Kidney tubule cell (primary cell): ENCODE measurements at regions not wholly inside any gene's neighbourhood (a gene's known extent, or its start where the extent isn't known, plus 50 kb on each side); places are given as distances from the start of the nearest gene placed in this dataset.
"Not testable (repeated sequence)": the region's sequence is repeated elsewhere in the genome, so short reads cannot be mapped to it uniquely, and the experiment has no call there.

Experiments
- DNase-seq: peaks from one replicate; pipeline ENCODE4 v3.0.0-alpha.2; 2018; ENCODE audit warnings: low spot score

GRCh38 chr7:51613911-51614357 is 297.3 kb upstream of the COBL start:
- no peak for DNase-seq

- DNase-seq, result no peak
Observed at GRCh38 chr7:51611937-51612336, 295.3 kb upstream of the COBL start.

- DNase-seq, result no peak
Observed at GRCh38 chr7:51607447-51607846, 290.8 kb upstream of the COBL start.

- DNase-seq, result no peak
Observed at GRCh38 chr7:51606601-51607154, 290.1 kb upstream of the COBL start.

- DNase-seq, result no peak
Observed at GRCh38 chr7:51602376-51602775, 285.8 kb upstream of the COBL start.

GRCh38 chr7:51601461-51601860 is 284.9 kb upstream of the COBL start:
- no peak for DNase-seq

- DNase-seq, result not testable (repeated sequence)
Observed at GRCh38 chr7:51599935-51600334, 283.3 kb upstream of the COBL start.

- DNase-seq, result no peak
Observed at GRCh38 chr7:51593628-51594027, 277.0 kb upstream of the COBL start.

- DNase-seq, result no peak
Observed at GRCh38 chr7:51592842-51593599, 276.4 kb upstream of the COBL start.

- DNase-seq, result no peak
Observed at GRCh38 chr7:51591223-51591622, 274.6 kb upstream of the COBL start.

GRCh38 chr7:51590746-51591145 is 274.1 kb upstream of the COBL start:
- no peak for DNase-seq

GRCh38 chr7:51589111-51589510 is 272.5 kb upstream of the COBL start:
- DNase-seq, result no peak

- DNase-seq, result no peak
Observed at GRCh38 chr7:51587604-51588003, 271.0 kb upstream of the COBL start.

- no peak for DNase-seq
Observed at GRCh38 chr7:51577390-51577789, 260.8 kb upstream of the COBL start.

- no peak for DNase-seq
Observed at GRCh38 chr7:51569581-51569980, 253.0 kb upstream of the COBL start.

GRCh38 chr7:51569176-51569575 is 252.6 kb upstream of the COBL start:
- no peak for DNase-seq

- no peak for DNase-seq
Observed at GRCh38 chr7:51551070-51551469, 234.5 kb upstream of the COBL start.

- DNase-seq, result no peak
Observed at GRCh38 chr7:51545131-51545530, 228.5 kb upstream of the COBL start.

- no peak for DNase-seq
Observed at GRCh38 chr7:51543801-51544553, 227.4 kb upstream of the COBL start.

- DNase-seq, result not testable (repeated sequence)
Observed at GRCh38 chr7:51540906-51541305, 224.3 kb upstream of the COBL start.

GRCh38 chr7:51539840-51540239 is 223.2 kb upstream of the COBL start:
- no peak for DNase-seq

- no peak for DNase-seq
Observed at GRCh38 chr7:51528172-51528571, 211.6 kb upstream of the COBL start.

GRCh38 chr7:51521694-51522312 is 205.2 kb upstream of the COBL start:
- no peak for DNase-seq
